Tibial artery (tissue), 4 donors: ENCODE measurements at regions not wholly inside any gene's neighbourhood (a gene's known extent, or its start where the extent isn't known, plus 50 kb on each side); places are given as distances from the start of the nearest gene placed in this dataset.

Source experiments
- DNase-seq, 2 donors: peaks; one replicate each; pipeline ENCODE4 v3.0.0-alpha.2; 2019
- H3K27ac ChIP-seq, 2 donors: fragments of 200-600 bp; sonication (generic) in 1 of 2; 1 replicate in 1 of 2; 2 replicates in 1 of 2; pipeline ENCODE4 v1.5.1; 2018 to 2019; ENCODE audit warnings: mild to moderate bottlenecking in 1 of 2
- H3K27me3 ChIP-seq, 2 donors: fragments of 200-600 bp; sonication (generic) in 1 of 2; one replicate each; pipeline versions ENCODE4 v1.5.1 to v1.6.0; 2016 to 2019
- H3K36me3 ChIP-seq, 3 donors: fragments of 200-600 bp; sonication (generic) in 2 of 3; one replicate each; pipeline ENCODE4 v1.5.1; 2016 to 2019; ENCODE audit warnings: mild to moderate bottlenecking in 2 of 3
- H3K4me1 ChIP-seq, 4 donors: fragments of 200-600 bp; sonication (generic) in 2 of 4; 1 replicate in 3 of 4; 2 replicates in 1 of 4; pipeline ENCODE4 v1.5.1; 2016 to 2019
- H3K4me3 ChIP-seq, 2 donors: fragments of 200-600 bp; sonication (generic) in 1 of 2; 1 replicate in 1 of 2; 2 replicates in 1 of 2; pipeline ENCODE4 v1.5.1; 2018 to 2019; ENCODE audit warnings: mild to moderate bottlenecking in 2 of 2
- H3K9me3 ChIP-seq, 3 donors: fragments of 200-600 bp; sonication (generic) in 1 of 3; one replicate each; pipeline ENCODE4 v1.5.1; 2016 to 2019
- CTCF ChIP-seq, 2 experiments: fragments of 200-600 bp in 1 of 2; fragments of 450-650 bp in 1 of 2; IDR thresholded peaks; one replicate each; pipeline ENCODE4 v1.5.1; 2017 to 2019; ENCODE audit warnings: antibody characterized with exemption in 2 of 2, mild to moderate bottlenecking in 1 of 2, moderate library complexity in 1 of 2
- intact Hi-C: fragments of 100-400 bp; cut with DNase I; formaldehyde crosslinking; loops from one replicate; pipeline ENCODE4 v1.15.0; 2023; ENCODE audit warnings: low total_unique reads

GRCh38 chrX:20472620-20473258, 206.0 kb upstream of the RPS6KA3 start:
- DNase-seq: no peak
- Histone ChIP-seq H3K9me3 (no peaks in the 10 kb centered on the region), H3K36me3 (no peaks in the 10 kb centered on the region), H3K27me3 (no peaks in the 10 kb centered on the region), H3K4me1 (no peaks in the 10 kb centered on the region), H3K4me3 (no peak overlapping the region), H3K27ac (no peak overlapping the region)
- TF ChIP-seq CTCF (IDR thresholded peaks at IDR 0.05): no peak
- intact Hi-C loops: no loop called here

- Histone ChIP-seq H3K27me3 (no peaks in the 10 kb centered on the region), H3K9me3 (no peaks in the 10 kb centered on the region), H3K27ac (no peak overlapping the region), H3K4me1 (no peaks in the 10 kb centered on the region), H3K4me3 (no peak overlapping the region), H3K36me3 (no peaks in the 10 kb centered on the region)
- TF ChIP-seq CTCF (IDR thresholded peaks at IDR 0.05): no peak
- intact Hi-C loops: no loop called here
- DNase-seq: no peak
Observed at GRCh38 chrX:20472148-20472547, 205.4 kb upstream of the RPS6KA3 start.

GRCh38 chrX:20471483-20471882, 204.8 kb upstream of the RPS6KA3 start:
- Histone ChIP-seq H3K27ac (no peak overlapping the region), H3K4me3 (no peak overlapping the region), H3K4me1 (no peaks in the 10 kb centered on the region), H3K9me3 (no peaks in the 10 kb centered on the region), H3K36me3 (no peaks in the 10 kb centered on the region), H3K27me3 (no peaks in the 10 kb centered on the region)
- no peak for DNase-seq
- intact Hi-C loops: no loop called here
- TF ChIP-seq CTCF (IDR thresholded peaks at IDR 0.05): no peak

- DNase-seq: no peak
- H3K27me3 ChIP-seq: no peaks in the 10 kb centered on the region
- no peaks in the 10 kb centered on the region for H3K4me1 ChIP-seq
- no peak for TF ChIP-seq CTCF (IDR thresholded peaks at IDR 0.05)
- H3K9me3 ChIP-seq: no peaks in the 10 kb centered on the region
- no peaks in the 10 kb centered on the region for H3K36me3 ChIP-seq
- H3K4me3 ChIP-seq: no peak overlapping the region
- intact Hi-C loops: no loop called here
- no peak overlapping the region for H3K27ac ChIP-seq
Observed at GRCh38 chrX:20463296-20464075, 196.8 kb upstream of the RPS6KA3 start.

- DNase-seq: no peak
- H3K27me3 ChIP-seq: no peaks in the 10 kb centered on the region
- no peaks in the 10 kb centered on the region for H3K9me3 ChIP-seq
- no peaks in the 10 kb centered on the region for H3K36me3 ChIP-seq
- H3K4me3 ChIP-seq: no peak overlapping the region
- no peak for TF ChIP-seq CTCF (IDR thresholded peaks at IDR 0.05)
- H3K4me1 ChIP-seq: no peaks in the 10 kb centered on the region
- no peak overlapping the region for H3K27ac ChIP-seq
- intact Hi-C loops: no loop called here
Observed at GRCh38 chrX:20461576-20461975, 194.9 kb upstream of the RPS6KA3 start.
